Astrocyte of the hippocampus (primary cell): ENCODE measurements at regions not wholly inside any gene's neighbourhood (a gene's known extent, or its start where the extent isn't known, plus 50 kb on each side); places are given as distances from the start of the nearest gene placed in this dataset.

Source experiments
- DNase-seq: peaks from one replicate; pipeline ENCODE4 v3.0.0; 2011; ENCODE audit warnings: low read depth, low spot score

GRCh38 chr22:47269516-47270088 lies 507.2 kb downstream of the TBC1D22A start:
- DNase-seq = no peak

GRCh38 chr22:47267513-47268282 lies 505.2 kb downstream of the TBC1D22A start:
- no peak for DNase-seq

GRCh38 chr22:47266329-47266728 lies 503.9 kb downstream of the TBC1D22A start:
- no peak for DNase-seq

- DNase-seq = no peak
Observed at GRCh38 chr22:47260551-47260950, 498.1 kb downstream of the TBC1D22A start.

- DNase-seq = no peak
Observed at GRCh38 chr22:47259990-47260389, 497.5 kb downstream of the TBC1D22A start.

- no peak for DNase-seq
Observed at GRCh38 chr22:47259049-47259448, 496.6 kb downstream of the TBC1D22A start.

GRCh38 chr22:47257976-47258375 lies 495.5 kb downstream of the TBC1D22A start:
- DNase-seq = no peak

GRCh38 chr22:47257566-47257965 lies 495.1 kb downstream of the TBC1D22A start:
- DNase-seq = no peak

GRCh38 chr22:47251911-47252310 lies 489.5 kb downstream of the TBC1D22A start:
- DNase-seq = no peak

- DNase-seq = no peak
Observed at GRCh38 chr22:47250995-47251765, 488.7 kb downstream of the TBC1D22A start.

GRCh38 chr22:47249370-47249928 lies 487.0 kb downstream of the TBC1D22A start:
- DNase-seq = no peak

GRCh38 chr22:47248925-47249324 lies 486.5 kb downstream of the TBC1D22A start:
- no peak for DNase-seq

- no peak for DNase-seq
Observed at GRCh38 chr22:47247579-47248240, 485.3 kb downstream of the TBC1D22A start.

GRCh38 chr22:47245786-47246185 lies 483.3 kb downstream of the TBC1D22A start:
- no peak for DNase-seq

GRCh38 chr22:47245286-47245685 lies 482.8 kb downstream of the TBC1D22A start:
- DNase-seq = no peak

- no peak for DNase-seq
Observed at GRCh38 chr22:47240116-47240515, 477.7 kb downstream of the TBC1D22A start.

- DNase-seq = no peak
Observed at GRCh38 chr22:47239474-47239860, 477.0 kb downstream of the TBC1D22A start.

- no peak for DNase-seq
Observed at GRCh38 chr22:47238690-47239473, 476.4 kb downstream of the TBC1D22A start.

- no peak for DNase-seq
Observed at GRCh38 chr22:47237890-47238480, 475.5 kb downstream of the TBC1D22A start.

- DNase-seq = no peak
Observed at GRCh38 chr22:47236718-47237117, 474.3 kb downstream of the TBC1D22A start.

GRCh38 chr22:47236161-47236560 lies 473.7 kb downstream of the TBC1D22A start:
- DNase-seq = no peak
